ENCODE measurements at regions not wholly inside any gene's neighbourhood (a gene's known extent, or its start where the extent isn't known, plus 50 kb on each side); places are given as distances from the start of the nearest gene placed in this dataset.

- TF ChIP-seq CTCF (conservative IDR thresholded peaks at IDR 0.05) = no peak
- no peak for TF ChIP-seq EZH2 (IDR thresholded peaks at IDR 0.05; ENCODE audit: low read depth)
Observed at GRCh38 chr6:92044312-92044711, 1375.0 kb downstream of the EPHA7 start.
